Suppressor macrophage treated with lipopolysaccharide for 4 hours (primary cell): ENCODE measurements at regions not wholly inside any gene's neighbourhood (a gene's known extent, or its start where the extent isn't known, plus 50 kb on each side); places are given as distances from the start of the nearest gene placed in this dataset.

Source experiments
- DNase-seq: peaks from one replicate; pipeline ENCODE4 v3.0.0-alpha.2; 2020

DNA sequence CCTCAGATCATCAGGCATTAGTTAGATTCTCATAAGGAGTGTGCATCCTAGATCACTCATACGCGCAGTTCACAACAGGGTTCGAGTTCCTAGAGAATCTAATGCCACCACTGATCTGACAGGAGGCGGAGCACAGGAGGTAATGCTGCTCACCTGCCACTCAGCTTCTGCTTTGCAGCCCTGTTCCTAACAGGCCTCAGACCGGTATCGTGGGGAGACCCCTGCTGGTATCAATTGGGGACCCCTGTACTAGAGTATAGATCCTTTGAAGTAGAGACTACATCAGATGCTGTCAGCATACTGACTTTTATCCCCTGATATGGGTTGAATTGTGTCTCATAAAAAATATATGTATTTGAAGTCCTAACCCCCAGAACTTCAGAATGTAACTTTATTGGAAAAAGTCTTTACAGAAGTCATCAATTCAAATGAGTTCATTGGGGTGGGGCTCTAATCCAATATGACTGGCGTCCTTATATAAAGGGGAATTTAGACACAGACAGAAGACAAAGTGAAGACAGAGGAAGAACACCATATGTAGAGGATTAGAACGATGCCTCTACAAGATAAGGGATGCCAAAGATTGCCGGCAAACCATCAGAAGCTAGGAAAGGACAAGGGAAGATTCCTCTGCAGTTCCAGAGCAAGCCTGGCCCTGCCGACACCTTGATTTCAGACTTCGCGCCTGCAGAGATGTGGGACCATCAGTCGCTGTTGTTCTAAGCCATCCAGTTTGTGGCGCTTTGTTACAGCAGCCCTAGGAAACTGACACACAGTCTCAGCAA, 104.4 kb upstream of the BTBD3 start:
- no peak for DNase-seq

DNA sequence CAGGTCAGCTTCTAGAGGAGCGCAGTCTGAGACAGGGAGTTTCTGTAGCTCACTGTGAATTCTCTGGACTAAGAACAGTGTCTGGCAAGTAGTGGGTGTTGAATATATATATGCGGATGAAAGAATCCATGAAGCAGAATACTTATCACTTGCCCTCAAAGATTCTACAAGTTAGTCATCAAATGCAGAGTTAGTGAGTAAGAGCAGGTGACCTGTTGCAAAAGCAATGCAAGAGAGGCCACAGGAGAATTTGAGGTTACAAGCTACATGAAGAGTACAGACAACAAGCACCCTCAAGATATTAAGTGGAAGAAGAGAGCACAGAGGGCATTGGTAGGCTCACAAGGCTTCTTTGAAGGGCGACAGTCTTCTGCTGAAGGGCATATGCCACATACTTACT, 103.4 kb upstream of the BTBD3 start:
- no peak for DNase-seq

DNA sequence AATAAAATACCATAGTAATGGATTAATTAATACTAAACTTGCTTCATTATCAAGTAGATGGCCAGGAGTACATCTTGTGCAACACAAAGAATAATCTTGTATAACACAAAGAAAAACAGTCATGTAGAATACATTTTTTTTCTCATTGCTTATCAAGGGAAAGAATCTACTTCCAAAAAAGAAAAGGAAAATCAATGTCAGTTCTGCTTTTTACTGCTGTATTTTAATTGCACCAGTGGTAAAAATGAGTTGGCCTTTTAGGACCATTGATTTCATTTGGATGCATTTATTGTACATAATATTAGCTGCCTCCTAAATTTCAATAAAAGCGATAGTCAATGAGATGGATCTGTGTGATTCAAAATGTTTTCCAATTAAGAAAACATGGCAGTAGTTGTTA, 96.9 kb upstream of the BTBD3 start:
- DNase-seq = no peak

DNA sequence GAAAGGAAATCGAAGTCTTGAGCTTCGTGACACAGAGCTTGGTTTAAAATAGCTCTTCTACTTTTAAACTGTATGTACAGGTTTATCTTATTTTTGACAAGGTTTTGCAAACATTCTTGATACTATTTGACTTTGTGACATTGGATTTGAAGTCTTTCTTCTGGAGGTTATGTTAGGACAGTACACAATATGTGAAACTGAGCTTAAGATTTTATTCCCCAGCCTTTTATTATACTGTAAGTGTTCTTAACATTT, 95.2 kb upstream of the BTBD3 start:
- DNase-seq = no peak

DNA sequence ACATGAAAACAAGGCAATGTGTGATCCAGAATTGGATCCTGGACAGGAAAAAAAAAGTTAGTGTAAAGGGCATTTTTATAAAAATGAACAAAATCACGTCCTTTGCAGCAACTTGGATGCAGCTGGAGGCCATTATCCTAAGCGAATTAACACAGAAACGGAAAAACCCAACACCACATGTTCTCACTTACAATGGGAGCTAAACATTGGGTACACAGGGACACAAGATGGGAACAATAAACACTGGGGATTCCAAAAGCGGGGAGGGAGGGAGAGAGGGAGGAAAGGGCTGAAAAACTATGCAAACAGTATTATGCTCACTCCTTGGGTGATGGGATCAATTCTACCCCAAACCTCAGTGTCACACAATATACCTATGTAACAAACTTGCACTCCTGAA, 91.4 kb upstream of the BTBD3 start:
- no peak for DNase-seq

DNA sequence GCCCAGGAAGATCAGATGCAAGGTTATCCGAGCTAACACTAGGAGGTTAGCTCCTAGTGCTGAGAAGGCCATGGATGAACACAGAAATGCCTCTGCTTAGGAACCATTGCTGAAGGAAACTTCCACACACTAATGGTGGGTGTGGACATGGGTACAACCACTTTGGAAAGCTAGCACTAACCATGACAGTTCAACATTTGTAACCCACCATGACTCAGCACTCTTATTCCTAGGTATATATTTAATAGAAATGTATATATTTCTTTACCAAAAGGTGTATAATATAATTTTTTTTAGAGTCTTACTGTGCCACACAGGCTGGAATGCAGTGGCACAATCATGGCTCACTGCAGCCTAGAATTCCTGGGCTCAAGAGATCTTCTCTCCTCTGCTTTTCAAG, 85.3 kb upstream of the BTBD3 start:
- DNase-seq = no peak

DNA sequence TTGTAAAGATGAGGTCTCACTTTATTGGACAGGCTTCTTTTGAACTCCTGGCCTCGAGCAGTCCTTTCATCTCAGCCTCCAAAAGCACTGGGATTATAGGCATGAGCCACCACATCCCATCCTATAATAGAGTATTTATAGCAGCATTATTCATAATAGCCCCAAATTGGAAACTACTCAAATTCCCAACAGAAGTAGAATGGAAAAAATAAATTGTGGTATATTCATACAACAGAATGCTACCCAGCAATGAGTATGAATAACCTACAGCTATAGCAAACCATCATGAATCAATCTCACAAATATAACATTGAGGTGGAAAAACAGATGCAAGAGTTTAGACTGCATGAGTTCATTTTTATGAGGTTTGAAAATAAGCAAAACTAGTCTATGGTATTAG, 84.8 kb upstream of the BTBD3 start:
- DNase-seq = no peak

DNA sequence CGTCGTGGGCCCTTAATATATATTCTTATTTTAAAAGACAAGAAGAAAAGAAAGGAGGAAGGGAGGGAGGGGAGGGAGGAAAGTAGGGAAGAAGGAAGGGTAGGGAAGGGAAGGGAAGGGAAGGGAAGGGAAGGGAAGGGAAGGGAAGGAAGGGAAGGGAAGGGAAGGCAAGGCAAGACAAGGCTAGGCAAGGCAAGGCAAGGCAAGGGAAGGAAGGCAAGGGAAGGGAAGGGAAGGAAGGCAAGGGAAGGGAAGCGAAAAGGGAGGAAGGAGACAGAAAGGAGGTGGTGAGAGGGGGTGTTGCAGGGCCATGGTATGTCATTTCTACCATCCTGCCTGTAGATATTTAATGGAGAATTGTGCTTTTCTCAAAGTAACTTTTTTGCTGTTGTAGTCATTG, 83.9 kb upstream of the BTBD3 start:
- DNase-seq = no peak

DNA sequence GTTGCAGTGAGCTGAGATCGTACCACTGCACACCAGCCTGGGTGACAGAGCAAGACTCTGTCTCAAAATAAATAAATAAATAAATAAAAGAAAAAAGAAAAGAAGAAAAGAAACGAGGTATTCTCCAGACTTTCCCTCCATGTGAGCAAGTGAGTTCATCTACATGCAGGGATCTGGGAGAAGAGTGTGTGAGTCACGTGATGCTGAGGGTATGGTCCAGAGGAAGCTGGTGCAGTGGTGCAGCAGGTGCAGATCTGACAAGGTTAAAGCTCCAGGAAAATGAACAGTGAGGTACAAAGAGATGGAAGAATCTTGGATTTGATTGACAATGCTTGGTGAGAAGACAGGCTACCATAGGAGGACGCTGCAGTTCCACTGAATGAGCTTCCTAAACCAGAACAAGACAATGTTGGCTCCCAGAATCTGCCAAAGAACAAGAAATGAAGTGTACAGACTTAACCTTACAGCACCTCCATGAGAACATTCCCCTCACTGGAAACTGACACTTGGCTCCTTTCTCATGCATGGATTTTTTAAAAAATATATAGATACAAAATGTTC, 79.5 kb upstream of the BTBD3 start:
- DNase-seq = no peak

DNA sequence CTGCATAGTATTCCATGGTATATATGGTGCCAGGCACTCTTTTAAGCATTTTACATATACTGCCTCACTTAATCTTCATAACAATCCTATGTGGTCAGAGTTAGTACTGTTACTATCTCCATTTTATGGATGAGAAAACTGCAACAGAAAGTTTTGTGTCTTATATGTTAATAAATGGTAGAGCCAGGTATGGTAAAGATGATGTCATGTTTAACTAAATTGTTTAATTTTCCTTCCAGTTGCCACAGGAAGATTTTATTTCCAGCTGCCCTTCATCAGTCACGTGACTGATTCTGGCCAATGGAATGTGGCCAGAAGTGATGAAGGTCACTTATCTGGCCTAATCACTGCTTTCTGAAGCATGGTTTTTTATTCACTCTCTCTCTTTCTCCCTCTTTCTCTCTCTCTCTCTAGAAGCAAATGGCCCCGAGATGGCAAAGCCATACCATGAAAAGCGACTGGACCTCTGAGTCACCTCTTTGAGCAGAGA, 75.7 kb upstream of the BTBD3 start:
- no peak for DNase-seq

DNA sequence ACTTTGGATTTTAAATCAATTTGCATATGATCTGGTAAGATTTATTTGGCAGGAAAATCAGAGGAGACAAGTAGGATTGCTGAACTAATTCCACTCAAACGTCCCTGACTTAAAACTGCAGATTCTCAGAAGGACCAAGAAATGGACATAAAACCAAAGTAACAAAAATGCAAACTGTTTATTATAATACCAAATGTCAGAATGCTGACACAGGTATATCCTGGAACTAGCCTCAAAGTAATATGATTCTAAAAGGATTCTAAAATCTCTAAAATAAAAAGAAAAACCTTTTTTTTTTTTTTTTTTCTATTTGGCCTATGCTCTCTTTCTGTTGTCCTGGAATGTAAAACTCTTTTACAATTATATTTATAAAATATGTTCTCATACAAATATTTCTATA, 74.4 kb upstream of the BTBD3 start:
- no peak for DNase-seq

DNA sequence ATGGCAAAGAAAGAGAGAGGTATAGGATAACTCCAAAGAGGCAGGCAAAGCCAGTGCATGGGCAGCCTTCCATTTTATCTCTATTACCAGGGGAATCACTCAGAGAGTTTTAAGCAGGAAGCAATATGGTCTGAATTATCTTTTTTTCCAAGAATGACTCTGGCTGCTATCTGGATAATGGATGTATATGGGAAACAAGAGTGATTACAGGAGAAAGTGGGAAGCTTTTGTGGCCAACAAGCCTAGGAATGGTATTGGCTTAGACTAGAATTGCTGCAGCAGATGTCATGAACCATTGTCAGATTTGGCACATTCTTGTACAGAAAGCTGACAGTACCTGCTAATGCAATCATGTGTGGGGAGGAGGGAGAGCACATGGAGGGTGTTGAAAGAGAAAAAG, 73.0 kb upstream of the BTBD3 start:
- no peak for DNase-seq

DNA sequence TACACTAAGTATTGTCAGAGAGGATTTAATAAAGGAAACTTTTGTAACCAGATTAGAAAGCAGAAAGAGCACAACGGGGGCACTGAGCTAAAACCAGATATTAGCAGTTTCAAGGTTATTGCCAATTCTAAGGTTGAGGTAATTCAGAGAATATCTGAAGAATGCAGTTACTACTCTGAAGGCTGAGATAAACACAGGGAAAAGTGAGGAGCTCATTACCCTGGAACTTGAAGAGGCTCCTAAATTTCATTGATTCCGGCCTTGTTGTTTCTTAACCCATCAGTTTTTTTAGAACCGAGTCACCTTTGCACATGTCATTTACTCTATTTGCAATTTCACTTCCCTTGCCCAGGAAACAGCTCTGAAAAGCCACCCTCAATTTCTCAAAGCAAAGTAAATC, 72.4 kb upstream of the BTBD3 start:
- DNase-seq = no peak

DNA sequence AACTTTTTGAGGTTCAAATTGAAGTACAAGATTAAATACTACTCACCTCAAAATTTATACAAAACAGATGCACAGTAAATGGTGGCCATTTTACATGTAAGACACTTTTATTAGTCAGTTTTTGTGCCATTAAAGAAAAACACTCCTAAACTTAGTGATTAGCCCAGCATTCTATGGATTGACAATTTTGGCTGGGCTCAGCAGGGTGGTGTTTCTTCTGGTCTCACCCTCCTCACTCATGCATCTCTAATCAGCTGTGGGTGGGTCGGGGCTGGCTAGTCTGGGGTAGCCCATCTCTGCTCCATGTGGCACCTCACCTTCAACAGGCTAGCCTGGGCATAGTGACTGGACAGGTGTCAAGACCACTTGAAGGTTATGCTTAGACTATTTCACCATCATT, 71.6 kb upstream of the BTBD3 start:
- DNase-seq = no peak

DNA sequence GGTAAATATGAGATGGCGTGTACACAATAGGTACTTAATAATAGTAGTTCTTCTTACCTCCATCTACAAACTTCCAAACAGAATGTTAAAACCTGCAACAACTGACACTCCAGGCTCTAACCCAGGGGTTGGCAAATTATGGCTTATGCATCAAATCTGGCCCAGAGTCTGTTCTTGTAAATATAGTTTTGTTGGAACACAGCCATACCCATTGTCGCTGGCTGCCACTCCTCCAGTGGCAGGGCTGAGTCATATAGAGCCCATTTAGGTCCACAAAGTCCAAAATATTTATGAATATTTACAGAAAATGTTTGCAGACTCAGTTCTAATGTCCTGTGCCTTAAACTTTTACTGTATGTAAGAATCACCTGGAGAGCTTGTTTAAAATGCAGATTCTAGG, 69.9 kb upstream of the BTBD3 start:
- no peak for DNase-seq

DNA sequence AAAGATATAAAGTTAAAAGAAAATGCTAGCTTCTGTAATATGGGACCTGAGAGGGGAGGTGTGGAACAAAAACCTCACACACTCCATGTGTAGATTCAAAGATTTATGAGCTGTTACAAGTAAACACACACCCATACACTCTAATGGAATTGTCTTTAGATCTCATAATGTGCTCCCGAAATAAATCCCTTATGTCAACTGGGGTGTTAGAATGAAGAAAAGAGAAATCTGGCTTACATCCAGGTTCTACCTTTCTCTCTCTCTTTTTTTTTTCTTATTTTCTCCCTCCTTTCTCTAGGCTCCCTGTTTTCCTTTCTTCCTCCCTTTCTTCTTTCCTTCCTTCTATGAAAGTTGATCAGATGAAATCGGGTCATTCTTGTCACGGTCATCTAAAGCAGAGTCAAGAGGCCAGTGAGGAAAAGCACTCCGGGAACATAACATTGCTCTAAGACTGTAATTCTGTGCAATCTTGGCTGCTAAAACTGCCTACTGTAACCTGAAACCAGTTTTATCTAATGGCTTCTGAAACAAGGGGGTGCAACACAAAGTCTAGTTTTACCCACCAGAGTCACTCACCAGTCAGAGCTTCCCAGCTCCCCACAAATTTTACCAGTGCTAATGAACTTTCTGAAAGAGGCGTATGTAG, 68.3 kb upstream of the BTBD3 start:
- no peak for DNase-seq

DNA sequence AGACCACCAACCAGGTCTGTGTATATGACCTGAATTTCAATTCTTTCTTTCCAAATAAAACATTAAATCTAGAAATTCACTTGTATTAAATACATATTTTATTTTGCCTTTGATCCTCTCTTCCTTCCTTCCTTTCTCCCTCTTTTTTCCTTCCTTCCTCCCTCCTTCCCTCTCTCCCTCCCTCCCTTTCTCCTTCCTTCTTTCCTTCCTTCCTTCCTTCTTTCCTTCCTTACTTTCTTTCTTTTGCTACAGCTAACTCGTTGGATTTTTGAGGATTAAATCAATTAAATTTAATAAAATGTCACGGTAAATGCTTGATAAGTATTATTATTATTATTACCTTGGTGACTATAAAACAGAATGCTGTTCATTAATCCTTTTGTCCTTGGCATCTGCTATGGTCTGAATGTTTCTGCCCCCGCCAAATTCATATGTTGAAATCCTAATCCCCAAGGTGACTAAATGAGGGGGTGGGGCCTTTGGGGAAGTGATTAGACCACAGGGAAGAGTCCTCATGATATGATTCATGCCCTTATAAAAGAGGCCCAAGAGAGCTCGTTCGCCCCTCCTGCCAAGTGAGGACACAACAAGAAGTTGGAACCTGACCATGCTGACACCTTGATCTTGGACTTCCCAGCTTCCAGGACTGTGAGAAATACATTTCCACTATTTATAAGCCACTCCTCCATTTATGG, 67.6 kb upstream of the BTBD3 start:
- no peak for DNase-seq

DNA sequence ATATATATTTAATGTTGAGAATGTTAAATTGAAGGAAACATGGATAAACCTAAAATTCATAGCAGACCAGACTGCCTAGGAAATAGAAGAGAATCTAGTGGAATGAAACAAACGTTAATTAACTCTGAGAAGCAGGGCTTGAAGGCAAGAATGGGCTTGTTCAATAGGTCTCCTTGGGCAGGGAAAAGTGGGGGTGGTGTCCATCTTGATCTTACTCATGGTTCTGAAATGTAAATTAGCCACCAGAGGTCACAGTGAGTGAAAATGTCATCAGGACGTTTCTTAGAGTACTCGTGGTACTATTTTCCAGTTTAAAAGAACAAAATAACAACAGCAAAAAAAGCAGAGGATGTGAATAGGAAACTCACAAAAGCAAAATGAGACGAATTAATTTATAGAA, 66.8 kb upstream of the BTBD3 start:
- DNase-seq = no peak

DNA sequence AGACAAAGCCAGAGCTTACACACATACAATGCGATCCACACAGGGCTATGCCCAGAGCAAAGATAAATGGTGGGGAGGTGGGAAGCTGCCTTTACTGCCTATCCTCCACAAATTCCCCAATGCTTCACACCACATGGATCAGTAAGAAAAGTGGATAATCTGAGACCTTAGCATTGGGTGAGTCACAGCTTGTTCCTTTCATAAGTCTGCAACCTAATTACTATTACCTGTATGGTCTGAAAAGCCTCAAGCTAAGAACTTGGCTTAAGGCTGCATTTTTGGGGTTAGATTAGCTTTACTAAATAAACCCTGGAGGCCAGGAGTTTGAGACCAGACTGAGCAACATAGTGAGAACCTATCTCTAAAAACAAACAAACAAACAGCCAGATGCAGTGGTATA, 66.0 kb upstream of the BTBD3 start:
- DNase-seq = no peak

DNA sequence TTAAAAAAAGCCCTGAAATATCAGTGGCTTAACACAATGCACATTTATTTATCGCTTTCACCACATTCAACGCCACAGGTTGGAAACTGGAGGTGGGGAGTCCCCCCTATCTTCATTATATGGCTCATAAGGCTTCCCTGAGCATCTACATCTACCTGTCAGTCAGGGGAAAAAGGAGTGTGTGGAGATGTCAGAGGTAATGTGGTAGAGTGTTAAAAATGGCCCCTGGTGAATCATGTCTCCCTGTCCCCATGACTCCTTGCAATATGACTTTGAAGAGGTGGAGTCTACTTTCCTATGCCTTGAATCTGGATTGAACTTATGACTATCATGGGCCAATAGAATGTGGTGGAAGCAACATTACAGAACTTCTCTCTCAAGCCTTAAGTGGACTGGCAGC, 65.5 kb upstream of the BTBD3 start:
- no peak for DNase-seq

DNA sequence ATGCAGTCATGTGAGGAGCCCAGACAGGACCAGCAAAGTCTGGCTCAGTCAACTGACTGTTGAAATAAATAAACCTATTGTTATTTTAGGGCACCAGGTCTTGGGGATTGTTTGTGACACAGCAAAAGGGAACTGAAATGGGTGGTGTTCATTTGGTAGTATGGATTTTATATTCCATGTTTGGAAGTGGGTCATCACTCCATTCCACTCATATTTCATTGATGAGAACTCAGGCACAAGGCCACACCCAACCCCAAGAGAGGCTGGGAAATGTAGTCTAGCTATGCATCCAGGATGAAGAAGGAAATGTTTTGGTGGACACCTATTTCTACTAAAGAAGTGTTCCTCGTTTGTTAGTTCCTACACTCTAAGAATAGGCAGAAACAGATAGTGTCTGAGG, 64.9 kb upstream of the BTBD3 start:
- DNase-seq = no peak

DNA sequence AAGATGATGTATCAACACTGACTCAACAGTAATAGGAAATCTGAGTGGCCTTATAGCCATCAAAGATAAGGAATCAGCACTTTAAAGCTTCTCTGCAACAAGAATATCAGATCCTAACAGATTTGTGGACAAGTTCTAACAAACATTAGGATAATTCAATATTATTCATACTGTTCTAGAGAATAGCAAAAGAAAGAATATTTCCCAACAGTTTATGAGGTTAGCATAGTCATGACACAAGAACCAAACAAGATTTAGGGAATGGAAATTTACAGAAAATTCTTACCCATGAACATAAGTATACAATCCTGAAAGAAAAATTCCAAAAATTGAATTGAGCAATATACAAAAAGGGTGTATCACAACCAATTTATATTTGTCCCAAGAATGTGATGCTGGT, 64.3 kb upstream of the BTBD3 start:
- no peak for DNase-seq

DNA sequence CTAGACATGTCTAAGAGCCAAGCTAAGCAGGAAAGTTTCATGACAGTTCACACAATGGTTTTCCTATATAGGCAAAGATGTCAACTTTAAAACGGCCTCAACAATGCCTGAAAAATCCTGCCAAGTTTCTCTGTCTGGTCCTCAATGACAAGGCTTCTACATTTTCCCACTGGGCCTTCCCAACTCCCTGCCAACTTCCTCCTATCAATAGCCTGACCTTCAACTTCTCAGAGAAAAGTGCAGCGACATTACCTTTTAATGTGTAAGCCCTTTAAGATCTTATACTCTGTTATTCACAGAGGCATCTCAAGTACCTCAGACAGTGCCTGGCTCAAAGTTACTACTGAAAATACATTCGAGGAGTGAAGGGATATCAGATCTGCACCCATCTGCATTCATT, 56.2 kb upstream of the BTBD3 start:
- no peak for DNase-seq

DNA sequence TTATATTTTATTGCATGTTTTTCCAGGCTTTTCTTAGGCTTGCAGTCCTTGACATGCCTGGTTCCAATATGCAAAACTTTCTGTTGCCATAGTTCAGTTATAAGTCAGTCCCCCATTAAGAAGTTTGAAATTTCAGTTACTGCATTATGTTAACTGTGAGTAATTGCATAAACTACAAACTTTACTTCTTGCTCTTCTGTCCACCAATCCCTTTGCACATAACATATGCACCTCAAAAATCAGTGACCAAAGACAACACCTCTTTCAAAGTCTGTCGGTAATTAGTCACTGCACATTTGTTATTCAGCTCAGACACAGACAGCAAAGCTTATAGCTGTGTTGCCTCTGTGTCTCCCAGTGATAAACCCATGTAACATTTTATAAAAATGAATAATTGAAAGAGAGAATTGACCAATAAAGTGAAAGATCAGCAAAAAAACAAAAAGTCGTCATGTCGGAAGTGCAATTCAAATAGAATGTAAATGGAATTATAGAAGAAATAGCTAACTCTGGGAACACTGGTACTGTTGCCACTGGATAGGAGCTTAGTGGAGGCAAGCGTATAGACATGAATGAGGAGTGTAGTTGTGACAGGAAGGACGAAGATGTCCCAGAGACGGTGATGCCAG, 50.3 kb upstream of the BTBD3 start:
- DNase-seq = no peak
